Esophagus muscularis mucosa (tissue), 4 donors: ENCODE measurements at regions not wholly inside any gene's neighbourhood (a gene's known extent, or its start where the extent isn't known, plus 50 kb on each side); places are given as distances from the start of the nearest gene placed in this dataset.

ENCODE experiments used
- DNase-seq: peaks from one replicate; pipeline ENCODE4 v3.0.0-alpha.2; 2017; ENCODE audit errors: extremely low spot score
- H3K27ac ChIP-seq, 4 donors: fragments of 200-600 bp; sonication (generic); replicated peaks in 1 of 4; 1 replicate in 3 of 4; 2 replicates in 1 of 4; pipeline ENCODE4 v1.5.1; 2016 to 2019; ENCODE audit warnings: mild to moderate bottlenecking in 1 of 4
- H3K27me3 ChIP-seq, 4 donors: fragments of 200-600 bp; sonication (generic); one replicate each; pipeline versions ENCODE4 v1.5.1 to v1.6.0; 2016 to 2019
- H3K36me3 ChIP-seq, 4 donors: fragments of 200-600 bp; sonication (generic); one replicate each; pipeline ENCODE4 v1.5.1; 2016 to 2019
- H3K4me1 ChIP-seq, 4 donors: fragments of 200-600 bp; sonication (generic); one replicate each; pipeline ENCODE4 v1.5.1; 2016 to 2019
- H3K4me3 ChIP-seq, 4 donors: fragments of 200-600 bp; sonication (generic); 1 replicate in 2 of 4; 2 replicates in 2 of 4; pipeline ENCODE4 v1.5.1; 2016 to 2019; ENCODE audit warnings: mild to moderate bottlenecking in 4 of 4, moderate library complexity in 1 of 4
- H3K9me3 ChIP-seq, 4 donors: fragments of 200-600 bp; sonication (generic); 1 replicate in 3 of 4; 2 replicates in 1 of 4; pipeline ENCODE4 v1.5.1; 2016 to 2019
- EP300 ChIP-seq: sonication (generic); formaldehyde crosslinking; IDR thresholded peaks from one replicate; pipeline ENCODE4 v1.6.1; 2017; ENCODE audit warnings: antibody characterized with exemption
- POLR2A ChIP-seq: fragments of 450-650 bp; IDR thresholded peaks from one replicate; pipeline ENCODE4 v1.6.1; 2017; ENCODE audit warnings: antibody characterized with exemption, moderate library complexity, mild to moderate bottlenecking, low read depth
- POLR2AphosphoS5 ChIP-seq, 2 donors: sonication (generic); formaldehyde crosslinking; IDR thresholded peaks; one replicate each; pipeline ENCODE4 v1.6.1; 2017; ENCODE audit warnings: antibody characterized with exemption in 2 of 2
- WGBS: methylation state at CpG from one replicate; pipeline ENCODE4 v1.1.5; 2018; 5-methylcytosine and 5-hydroxymethylcytosine counted together
- intact Hi-C: fragments of 100-400 bp; cut with DNase I; formaldehyde crosslinking; loops from one replicate; pipeline ENCODE4 v1.15.1; 2023
- TF ChIP-seq, protein P1 (sequence below), 3 experiments: fragments of 200-600 bp in 2 of 3; fragments of 450-650 bp in 1 of 3; sonication (generic) in 2 of 3; IDR thresholded peaks; one replicate each; pipeline ENCODE4 v1.5.1; 2017 to 2019; ENCODE audit warnings: antibody characterized with exemption in 3 of 3, mild to moderate bottlenecking in 2 of 3, moderate library complexity in 1 of 3

DNA sequence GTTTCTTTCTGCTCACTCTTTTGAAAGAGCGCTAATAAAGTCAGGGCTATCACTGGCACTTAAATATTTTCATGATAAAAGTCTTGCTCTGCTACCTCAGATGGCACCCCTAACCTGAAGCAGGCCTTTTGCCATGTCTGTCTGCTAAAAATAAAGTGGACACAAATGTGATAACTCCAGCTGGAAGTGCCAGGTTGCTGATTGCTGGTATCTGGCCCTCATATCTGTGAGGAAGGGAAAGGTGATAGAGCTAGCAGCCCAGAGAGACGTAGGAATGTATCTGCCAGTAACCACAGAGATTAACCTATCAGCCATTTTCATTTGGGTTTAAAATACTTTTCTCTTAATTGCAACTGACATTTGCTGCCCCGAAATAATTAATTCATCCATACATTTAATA is 127.9 kb downstream of the GRIN2B start:
- WGBS, result 89% methylated on average over 3 of the region's 3 CpGs
- Histone ChIP-seq H3K9me3 (no peaks in the 10 kb centered on the region), H3K4me1 (no peaks in the 10 kb centered on the region), H3K27ac (no peak overlapping the region), H3K27me3 (no peaks in the 10 kb centered on the region), H3K36me3 (no peaks in the 10 kb centered on the region), H3K4me3 (no peak overlapping the region)
- DNase-seq, result peak; percentile 8
- intact Hi-C loops, result no loop called here
- TF ChIP-seq, protein P1, sequence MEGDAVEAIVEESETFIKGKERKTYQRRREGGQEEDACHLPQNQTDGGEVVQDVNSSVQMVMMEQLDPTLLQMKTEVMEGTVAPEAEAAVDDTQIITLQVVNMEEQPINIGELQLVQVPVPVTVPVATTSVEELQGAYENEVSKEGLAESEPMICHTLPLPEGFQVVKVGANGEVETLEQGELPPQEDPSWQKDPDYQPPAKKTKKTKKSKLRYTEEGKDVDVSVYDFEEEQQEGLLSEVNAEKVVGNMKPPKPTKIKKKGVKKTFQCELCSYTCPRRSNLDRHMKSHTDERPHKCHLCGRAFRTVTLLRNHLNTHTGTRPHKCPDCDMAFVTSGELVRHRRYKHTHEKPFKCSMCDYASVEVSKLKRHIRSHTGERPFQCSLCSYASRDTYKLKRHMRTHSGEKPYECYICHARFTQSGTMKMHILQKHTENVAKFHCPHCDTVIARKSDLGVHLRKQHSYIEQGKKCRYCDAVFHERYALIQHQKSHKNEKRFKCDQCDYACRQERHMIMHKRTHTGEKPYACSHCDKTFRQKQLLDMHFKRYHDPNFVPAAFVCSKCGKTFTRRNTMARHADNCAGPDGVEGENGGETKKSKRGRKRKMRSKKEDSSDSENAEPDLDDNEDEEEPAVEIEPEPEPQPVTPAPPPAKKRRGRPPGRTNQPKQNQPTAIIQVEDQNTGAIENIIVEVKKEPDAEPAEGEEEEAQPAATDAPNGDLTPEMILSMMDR (IDR thresholded peaks at IDR 0.05), result no peak
- TF ChIP-seq EP300 (no peak), POLR2A (no peak)

GRCh38 chr12:13851828-13852227 is 129.6 kb downstream of the GRIN2B start:
- H3K36me3 ChIP-seq, result no peaks in the 10 kb centered on the region
- intact Hi-C loops, result no loop called here
- 20% methylated on average over 3 of the region's 3 CpGs for WGBS
- no peak for TF ChIP-seq EP300
- TF ChIP-seq POLR2A, result no peak
- TF ChIP-seq, protein P1 (IDR thresholded peaks at IDR 0.05), result no peak
- no peak for TF ChIP-seq POLR2AphosphoS5 (IDR thresholded peaks at IDR 0.05)
- H3K4me1 ChIP-seq, result no peaks in the 10 kb centered on the region
- H3K4me3 ChIP-seq, result no peak overlapping the region
- no peak overlapping the region for H3K27ac ChIP-seq
- H3K27me3 ChIP-seq, result peaks cover 0 to 3% (median 0%) of the 10 kb centered on the region in 4 donors
- DNase-seq, result peak; percentile 47
- H3K9me3 ChIP-seq, result no peaks in the 10 kb centered on the region

DNA sequence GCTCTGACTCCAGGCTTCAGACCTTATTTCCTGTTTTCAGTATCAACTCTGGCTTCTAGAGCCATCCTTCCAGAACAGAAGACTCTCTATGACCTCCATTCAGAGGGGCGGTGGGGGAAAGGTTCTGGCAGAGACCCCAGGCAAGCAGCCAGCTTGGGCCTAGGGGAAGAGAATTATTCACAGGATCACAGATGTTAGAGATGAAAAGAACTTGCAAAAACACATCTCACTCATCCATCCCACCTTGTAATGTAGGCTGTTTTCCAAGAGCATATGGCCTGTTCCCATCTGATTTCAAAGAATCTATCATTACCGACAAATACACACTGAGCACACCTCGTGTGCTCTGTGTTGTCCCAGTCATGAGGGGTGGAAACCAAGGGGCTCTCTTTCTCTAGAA is 131.9 kb downstream of the GRIN2B start:
- H3K27me3 ChIP-seq, result peaks cover 0 to 3% (median 0%) of the 10 kb centered on the region in 4 donors
- WGBS, result 63% methylated on average over 3 of the region's 3 CpGs
- H3K4me3 ChIP-seq, result no peak overlapping the region
- H3K4me1 ChIP-seq, result no peaks in the 10 kb centered on the region
- TF ChIP-seq EP300 (no peak), POLR2AphosphoS5 (IDR thresholded peaks at IDR 0.05) (no peak), POLR2A (no peak)
- TF ChIP-seq, protein P1 (IDR thresholded peaks at IDR 0.05), result no peak
- DNase-seq, result peak; percentile 90
- H3K27ac ChIP-seq, result no peak overlapping the region
- H3K9me3 ChIP-seq, result no peaks in the 10 kb centered on the region
- H3K36me3 ChIP-seq, result no peaks in the 10 kb centered on the region
- intact Hi-C loops, result no loop called here

GRCh38 chr12:13843841-13844240 is 137.6 kb downstream of the GRIN2B start:
- DNase-seq, result peak; percentile 37
- Histone ChIP-seq H3K36me3 (no peaks in the 10 kb centered on the region), H3K4me1 (no peaks in the 10 kb centered on the region), H3K4me3 (no peak overlapping the region), H3K9me3 (no peaks in the 10 kb centered on the region), H3K27ac (no peak overlapping the region), H3K27me3 (peaks cover 0 to 3% (median 0%) of the 10 kb centered on the region in 4 donors)
- intact Hi-C loops, result no loop called here
- TF ChIP-seq POLR2AphosphoS5 (IDR thresholded peaks at IDR 0.05), result no peak
- TF ChIP-seq, protein P1 (IDR thresholded peaks at IDR 0.05), result no peak
- TF ChIP-seq POLR2A, result no peak
- TF ChIP-seq EP300, result no peak
- 61% methylated on average over 1 of the region's 1 CpG for WGBS

DNA sequence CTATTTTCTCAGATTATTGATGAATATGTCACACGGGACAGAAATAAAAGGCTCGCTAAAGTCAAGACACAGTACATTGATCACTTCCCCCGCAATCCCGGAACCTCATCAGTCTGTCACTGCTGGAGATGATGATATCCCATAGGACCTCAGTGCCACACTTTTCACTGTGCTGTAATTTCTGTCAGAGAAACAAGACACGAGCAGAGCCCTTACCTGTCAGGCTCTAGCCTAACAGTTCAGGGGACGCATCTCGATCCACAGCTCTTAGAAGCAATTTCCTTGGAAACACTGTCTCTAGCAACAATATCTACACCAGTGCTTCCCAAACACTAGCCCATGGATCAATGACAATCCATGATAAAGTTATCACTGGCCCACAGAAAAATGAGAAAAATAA is 140.0 kb downstream of the GRIN2B start:
- peak; percentile 31 for DNase-seq
- Histone ChIP-seq H3K27ac (no peak overlapping the region), H3K4me1 (no peaks in the 10 kb centered on the region), H3K36me3 (no peaks in the 10 kb centered on the region), H3K9me3 (no peaks in the 10 kb centered on the region), H3K27me3 (no peaks in the 10 kb centered on the region), H3K4me3 (no peak overlapping the region)
- intact Hi-C loops, result no loop called here
- TF ChIP-seq POLR2A, result no peak
- no peak for TF ChIP-seq POLR2AphosphoS5 (IDR thresholded peaks at IDR 0.05)
- TF ChIP-seq, protein P1 (IDR thresholded peaks at IDR 0.05), result no peak
- TF ChIP-seq EP300, result no peak
- 85% methylated on average over 7 of the region's 7 CpGs for WGBS
